ENCODE measurements at regions not wholly inside any gene's neighbourhood (a gene's known extent, or its start where the extent isn't known, plus 50 kb on each side); places are given as distances from the start of the nearest gene placed in this dataset.

DNA sequence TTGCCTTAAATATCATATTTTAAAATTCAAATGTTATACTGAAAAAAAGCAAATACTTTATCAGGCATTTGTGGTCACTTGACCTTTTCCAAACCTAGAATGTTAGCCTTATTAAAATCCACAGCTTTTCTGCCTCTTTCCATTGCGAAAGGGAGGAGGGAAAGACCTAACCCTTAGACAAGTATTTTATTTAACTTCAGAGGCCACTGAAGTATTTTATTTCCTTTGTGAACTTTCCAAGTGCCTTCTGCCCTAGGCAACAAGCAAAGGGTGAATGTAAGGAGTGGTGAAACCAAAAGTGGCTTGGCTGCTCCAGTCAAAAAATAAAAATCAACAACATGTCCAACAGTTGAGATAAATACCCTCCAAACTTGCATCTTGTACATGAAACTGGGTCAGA, 376.1 kb downstream of the EFNA5 start:
- Histone ChIP-seq H3K9me3 (no peaks in the 10 kb centered on the region), H3K27me3 (ENCODE audit: insufficient read depth) (no peaks in the 10 kb centered on the region), H3F3A (replicated peaks; ENCODE audit: insufficient read depth) (no peaks in the 10 kb centered on the region), H3K9ac (no peak overlapping the region), H3K9me2 (no peaks in the 10 kb centered on the region), H4K20me1 (ENCODE audit: insufficient read depth) (no peaks in the 10 kb centered on the region), H3K4me2 (no peak overlapping the region), H3K36me3 (replicated peaks in 1 of 2; ENCODE audit: control insufficient read depth in 1 of 2, insufficient read depth in 2 of 2, low read length in 1 of 2) (no peaks in the 10 kb centered on the region), H2AFZ (ENCODE audit: low read depth) (no peak overlapping the region), H3K27ac (ENCODE audit: low read depth in 2 of 2, low read length in 1 of 2) (no peak overlapping the region), H3K4me3 (ENCODE audit: low read depth in 2 of 2, low read length in 1 of 2) (no peak overlapping the region), H3K4me1 (ENCODE audit: control insufficient read depth in 1 of 2, insufficient read depth in 2 of 2, low read depth in 1 of 2, low read length in 1 of 2) (peaks cover 0 to 2% of the 10 kb centered on the region in 2 experiments; a peak in 1 of 4 replicates), H3K79me2 (ENCODE audit: insufficient read depth) (no peaks in the 10 kb centered on the region)
- DNase-seq = no peak
- TF ChIP-seq EP300 (IDR thresholded peaks at IDR 0.05; ENCODE audit: borderline replicate concordance in 1 of 2, low read depth in 1 of 2, low read length in 1 of 2) = no peak
- TF ChIP-seq FOXM1 (IDR thresholded peaks at IDR 0.05; ENCODE audit: low read depth) = no peak
- no peak for TF ChIP-seq NFIC (IDR thresholded peaks at IDR 0.05; ENCODE audit: borderline replicate concordance)
- TF ChIP-seq, protein P1, sequence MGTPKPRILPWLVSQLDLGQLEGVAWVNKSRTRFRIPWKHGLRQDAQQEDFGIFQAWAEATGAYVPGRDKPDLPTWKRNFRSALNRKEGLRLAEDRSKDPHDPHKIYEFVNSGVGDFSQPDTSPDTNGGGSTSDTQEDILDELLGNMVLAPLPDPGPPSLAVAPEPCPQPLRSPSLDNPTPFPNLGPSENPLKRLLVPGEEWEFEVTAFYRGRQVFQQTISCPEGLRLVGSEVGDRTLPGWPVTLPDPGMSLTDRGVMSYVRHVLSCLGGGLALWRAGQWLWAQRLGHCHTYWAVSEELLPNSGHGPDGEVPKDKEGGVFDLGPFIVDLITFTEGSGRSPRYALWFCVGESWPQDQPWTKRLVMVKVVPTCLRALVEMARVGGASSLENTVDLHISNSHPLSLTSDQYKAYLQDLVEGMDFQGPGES (IDR thresholded peaks at IDR 0.05; ENCODE audit: low read depth, low read length) = no peak
- no peak for TF ChIP-seq TEAD4 (IDR thresholded peaks at IDR 0.05; ENCODE audit: borderline replicate concordance, insufficient read depth)
- no peak for TF ChIP-seq RAD21 (IDR thresholded peaks at IDR 0.05; ENCODE audit: low read length)
- TF ChIP-seq GATA2 (CRISPR knock-in tag; IDR thresholded peaks at IDR 0.05) = no peak
- no peak for TF ChIP-seq EZH2phosphoT487 (IDR thresholded peaks at IDR 0.05; ENCODE audit: borderline replicate concordance, low read depth)
- TF ChIP-seq, protein P2, sequence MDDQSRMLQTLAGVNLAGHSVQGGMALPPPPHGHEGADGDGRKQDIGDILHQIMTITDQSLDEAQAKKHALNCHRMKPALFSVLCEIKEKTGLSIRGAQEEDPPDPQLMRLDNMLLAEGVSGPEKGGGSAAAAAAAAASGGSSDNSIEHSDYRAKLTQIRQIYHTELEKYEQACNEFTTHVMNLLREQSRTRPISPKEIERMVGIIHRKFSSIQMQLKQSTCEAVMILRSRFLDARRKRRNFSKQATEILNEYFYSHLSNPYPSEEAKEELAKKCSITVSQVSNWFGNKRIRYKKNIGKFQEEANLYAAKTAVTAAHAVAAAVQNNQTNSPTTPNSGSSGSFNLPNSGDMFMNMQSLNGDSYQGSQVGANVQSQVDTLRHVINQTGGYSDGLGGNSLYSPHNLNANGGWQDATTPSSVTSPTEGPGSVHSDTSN (IDR thresholded peaks at IDR 0.05) = no peak
- no peak for TF ChIP-seq FOXJ3 (CRISPR knock-in tag; IDR thresholded peaks at IDR 0.05)
- TF ChIP-seq, protein P3, sequence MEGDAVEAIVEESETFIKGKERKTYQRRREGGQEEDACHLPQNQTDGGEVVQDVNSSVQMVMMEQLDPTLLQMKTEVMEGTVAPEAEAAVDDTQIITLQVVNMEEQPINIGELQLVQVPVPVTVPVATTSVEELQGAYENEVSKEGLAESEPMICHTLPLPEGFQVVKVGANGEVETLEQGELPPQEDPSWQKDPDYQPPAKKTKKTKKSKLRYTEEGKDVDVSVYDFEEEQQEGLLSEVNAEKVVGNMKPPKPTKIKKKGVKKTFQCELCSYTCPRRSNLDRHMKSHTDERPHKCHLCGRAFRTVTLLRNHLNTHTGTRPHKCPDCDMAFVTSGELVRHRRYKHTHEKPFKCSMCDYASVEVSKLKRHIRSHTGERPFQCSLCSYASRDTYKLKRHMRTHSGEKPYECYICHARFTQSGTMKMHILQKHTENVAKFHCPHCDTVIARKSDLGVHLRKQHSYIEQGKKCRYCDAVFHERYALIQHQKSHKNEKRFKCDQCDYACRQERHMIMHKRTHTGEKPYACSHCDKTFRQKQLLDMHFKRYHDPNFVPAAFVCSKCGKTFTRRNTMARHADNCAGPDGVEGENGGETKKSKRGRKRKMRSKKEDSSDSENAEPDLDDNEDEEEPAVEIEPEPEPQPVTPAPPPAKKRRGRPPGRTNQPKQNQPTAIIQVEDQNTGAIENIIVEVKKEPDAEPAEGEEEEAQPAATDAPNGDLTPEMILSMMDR (IDR thresholded peaks at IDR 0.05) = no peak
- no peak for TF ChIP-seq YY1 (IDR thresholded peaks at IDR 0.05; ENCODE audit: low read depth)
- no peak for TF ChIP-seq SMC3 (IDR thresholded peaks at IDR 0.05; ENCODE audit: low read depth, low read length)
- TF ChIP-seq RCOR1 (IDR thresholded peaks at IDR 0.05; ENCODE audit: low read length) = no peak
- TF ChIP-seq, protein P4, sequence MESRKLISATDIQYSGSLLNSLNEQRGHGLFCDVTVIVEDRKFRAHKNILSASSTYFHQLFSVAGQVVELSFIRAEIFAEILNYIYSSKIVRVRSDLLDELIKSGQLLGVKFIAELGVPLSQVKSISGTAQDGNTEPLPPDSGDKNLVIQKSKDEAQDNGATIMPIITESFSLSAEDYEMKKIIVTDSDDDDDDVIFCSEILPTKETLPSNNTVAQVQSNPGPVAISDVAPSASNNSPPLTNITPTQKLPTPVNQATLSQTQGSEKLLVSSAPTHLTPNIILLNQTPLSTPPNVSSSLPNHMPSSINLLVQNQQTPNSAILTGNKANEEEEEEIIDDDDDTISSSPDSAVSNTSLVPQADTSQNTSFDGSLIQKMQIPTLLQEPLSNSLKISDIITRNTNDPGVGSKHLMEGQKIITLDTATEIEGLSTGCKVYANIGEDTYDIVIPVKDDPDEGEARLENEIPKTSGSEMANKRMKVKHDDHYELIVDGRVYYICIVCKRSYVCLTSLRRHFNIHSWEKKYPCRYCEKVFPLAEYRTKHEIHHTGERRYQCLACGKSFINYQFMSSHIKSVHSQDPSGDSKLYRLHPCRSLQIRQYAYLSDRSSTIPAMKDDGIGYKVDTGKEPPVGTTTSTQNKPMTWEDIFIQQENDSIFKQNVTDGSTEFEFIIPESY (IDR thresholded peaks at IDR 0.05; ENCODE audit: borderline replicate concordance, low read depth) = no peak
- no peak for TF ChIP-seq RXRA (IDR thresholded peaks at IDR 0.05; ENCODE audit: borderline replicate concordance, low read depth)
- no peak for TF ChIP-seq SIN3A (IDR thresholded peaks at IDR 0.05; ENCODE audit: borderline replicate concordance, low read depth, low read length)
- TF ChIP-seq ELF1 (IDR thresholded peaks at IDR 0.05) = no peak
- TF ChIP-seq CHD2 (IDR thresholded peaks at IDR 0.05; ENCODE audit: low read length, partially characterized antibody) = no peak
- WGBS (ENCODE audit: low lambda C conversion rate) = 90% methylated on average over 1 of the region's 1 CpG
- CTCF ChIA-PET = no interaction called here
- POLR2A ChIA-PET = no interaction called here
